ENCODE measurements at regions not wholly inside any gene's neighbourhood (a gene's known extent, or its start where the extent isn't known, plus 50 kb on each side); places are given as distances from the start of the nearest gene placed in this dataset.
"Not testable (repeated sequence)": the region's sequence is repeated elsewhere in the genome, so short reads cannot be mapped to it uniquely, and the experiment has no call there.

GRCh38 chr5:87589587-87589986, 176.9 kb upstream of the CCNH start:
- no peak for DNase-seq

- DNase-seq: no peak
Observed at GRCh38 chr5:87588316-87588715, 175.6 kb upstream of the CCNH start.

GRCh38 chr5:87583704-87584103, 171.0 kb upstream of the CCNH start:
- not testable (repeated sequence) for DNase-seq

- DNase-seq: no peak
Observed at GRCh38 chr5:87582149-87582548, 169.4 kb upstream of the CCNH start.

- no peak for DNase-seq
Observed at GRCh38 chr5:87581661-87582060, 168.9 kb upstream of the CCNH start.

GRCh38 chr5:87579678-87580077, 166.9 kb upstream of the CCNH start:
- no peak for DNase-seq

- no peak for DNase-seq
Observed at GRCh38 chr5:87576867-87577266, 164.1 kb upstream of the CCNH start.

- DNase-seq: not testable (repeated sequence)
Observed at GRCh38 chr5:87576306-87576705, 163.6 kb upstream of the CCNH start.

GRCh38 chr5:87574106-87574505, 161.4 kb upstream of the CCNH start:
- DNase-seq: no peak

GRCh38 chr5:87572611-87573010, 159.9 kb upstream of the CCNH start:
- no peak for DNase-seq

- no peak for DNase-seq
Observed at GRCh38 chr5:87572090-87572489, 159.4 kb upstream of the CCNH start.

GRCh38 chr5:87570366-87570765, 157.6 kb upstream of the CCNH start:
- no peak for DNase-seq

- no peak for DNase-seq
Observed at GRCh38 chr5:87562068-87562467, 149.3 kb upstream of the CCNH start.

GRCh38 chr5:87560528-87560927, 147.8 kb upstream of the CCNH start:
- no peak for DNase-seq

GRCh38 chr5:87551911-87552310, 139.2 kb upstream of the CCNH start:
- DNase-seq: no peak

- DNase-seq: no peak
Observed at GRCh38 chr5:87541676-87542075, 128.9 kb upstream of the CCNH start.

GRCh38 chr5:87541033-87541432, 128.3 kb upstream of the CCNH start:
- DNase-seq: no peak

- no peak for DNase-seq
Observed at GRCh38 chr5:87539839-87540238, 127.1 kb upstream of the CCNH start.

- no peak for DNase-seq
Observed at GRCh38 chr5:87536365-87536764, 123.6 kb upstream of the CCNH start.

- DNase-seq: no peak
Observed at GRCh38 chr5:87535706-87536105, 123.0 kb upstream of the CCNH start.

- DNase-seq: no peak
Observed at GRCh38 chr5:87529486-87530076, 116.9 kb upstream of the CCNH start.

GRCh38 chr5:87526131-87526530, 113.4 kb upstream of the CCNH start:
- DNase-seq: no peak

GRCh38 chr5:87524217-87524616, 111.5 kb upstream of the CCNH start:
- DNase-seq: no peak

- DNase-seq: not testable (repeated sequence)
Observed at GRCh38 chr5:87511778-87512177, 99.0 kb upstream of the CCNH start.

GRCh38 chr5:87503004-87503403, 90.3 kb upstream of the CCNH start:
- no peak for DNase-seq
